Stimulated activated naive B cell treated with anti-CD40 and anti-IgM and Interleukin-4, amounts not matched to agents 10 μg/mL and 1 μg/mL and 100 μg/mL, for 72 hours (primary cell): ENCODE measurements at regions not wholly inside any gene's neighbourhood (a gene's known extent, or its start where the extent isn't known, plus 50 kb on each side); places are given as distances from the start of the nearest gene placed in this dataset.

Experiments
- ATAC-seq, 2 donors: fragments of 150-1000 bp; cut with Tn5 transposase; replicated peaks; 2 replicates each; pipeline ENCODE4 v1.10.0; 2021; ENCODE audit warnings: moderate library complexity in 1 of 2
- DNase-seq: peaks from one replicate; pipeline ENCODE4 v3.0.0; 2021
- H3K27ac Mint-ChIP-seq: one replicate; pipeline ENCODE4 v1.8.0; 2022; ENCODE audit warnings: mild to moderate bottlenecking, mixed read lengths
- H3K27me3 Mint-ChIP-seq, 2 donors: one replicate each; pipeline ENCODE4 v1.8.0; 2022; ENCODE audit warnings: mixed read lengths in 2 of 2
- H3K36me3 Mint-ChIP-seq, 2 donors: one replicate each; pipeline ENCODE4 v1.8.0; 2022; ENCODE audit warnings: mixed read lengths in 2 of 2, mild to moderate bottlenecking in 1 of 2
- H3K4me1 Mint-ChIP-seq, 2 donors: one replicate each; pipeline ENCODE4 v1.8.0; 2022; ENCODE audit warnings: mixed read lengths in 2 of 2, mild to moderate bottlenecking in 1 of 2
- H3K4me3 Mint-ChIP-seq, 2 donors: one replicate each; pipeline ENCODE4 v1.8.0; 2022; ENCODE audit warnings: mild to moderate bottlenecking in 2 of 2, mixed read lengths in 2 of 2, moderate library complexity in 1 of 2
- H3K9me3 Mint-ChIP-seq, 2 donors: one replicate each; pipeline ENCODE4 v1.8.0; 2022; ENCODE audit warnings: mixed read lengths in 2 of 2, mild to moderate bottlenecking in 1 of 2

DNA sequence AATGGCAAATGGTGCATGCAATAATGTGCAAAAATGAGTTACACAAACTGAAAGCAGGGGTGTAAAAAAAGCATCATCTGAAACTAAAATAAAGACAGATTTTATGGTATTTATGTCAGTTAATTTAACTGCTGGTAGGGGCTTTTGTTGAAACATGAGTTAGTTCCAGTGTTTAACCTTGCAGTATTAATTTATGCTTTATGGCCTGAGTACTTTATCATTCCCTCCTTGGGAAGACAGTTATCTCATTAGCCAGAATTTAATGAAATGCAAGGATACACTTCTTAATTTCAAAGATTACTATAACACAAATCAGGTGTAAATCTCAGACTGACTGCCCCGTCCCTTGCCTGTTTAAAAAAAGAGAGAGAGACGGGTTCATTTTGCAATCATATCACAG, 240.1 kb upstream of the MEIS2 start:
- ATAC-seq = no peak
- H3K36me3 Mint-ChIP-seq = no peaks in the 10 kb centered on the region
- no peaks in the 10 kb centered on the region for H3K4me1 Mint-ChIP-seq
- H3K27me3 Mint-ChIP-seq = no peaks in the 10 kb centered on the region
- no peak overlapping the region for H3K27ac Mint-ChIP-seq
- H3K9me3 Mint-ChIP-seq = peaks cover 0 to 2% of the 10 kb centered on the region in 2 donors
- H3K4me3 Mint-ChIP-seq = no peak overlapping the region
- DNase-seq = no peak

DNA sequence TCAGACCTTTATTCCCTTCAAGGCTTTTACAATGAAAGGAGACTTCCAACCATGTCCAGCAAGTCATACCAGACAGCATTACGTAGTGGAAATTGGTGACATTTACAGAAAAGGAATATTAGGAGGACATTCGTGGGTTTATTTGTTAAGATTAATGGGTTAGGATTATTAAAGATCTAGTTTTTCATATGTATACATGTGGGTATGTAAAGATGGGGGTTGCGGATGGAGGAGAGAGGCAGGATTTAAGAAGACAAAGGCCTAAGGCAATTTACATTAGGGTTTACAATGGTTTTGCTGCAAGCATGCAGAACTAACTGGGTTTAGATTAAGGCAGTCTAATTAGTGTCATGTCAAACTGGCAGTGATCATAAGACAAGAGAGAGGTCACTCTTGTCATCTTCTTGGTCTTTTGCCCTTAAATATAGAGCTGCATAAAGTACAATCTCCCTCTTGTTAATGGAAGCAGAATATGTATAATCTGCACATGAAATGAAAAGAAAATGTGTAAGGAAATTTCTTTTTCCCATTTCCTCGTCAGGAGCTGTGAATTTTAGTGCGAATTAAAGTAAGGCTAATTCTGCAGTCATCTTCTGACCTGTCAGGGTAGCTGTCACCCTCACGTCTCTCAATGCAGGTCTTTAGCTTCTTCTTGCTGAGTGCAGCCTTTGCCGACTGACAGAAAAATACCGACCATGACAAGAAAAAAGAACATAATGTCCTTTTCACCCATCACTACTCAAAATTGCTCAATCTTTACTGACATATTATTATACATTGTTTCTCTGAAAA, 258.9 kb upstream of the MEIS2 start:
- no peak for ATAC-seq
- Mint-ChIP-seq H3K36me3 (no peaks in the 10 kb centered on the region), H3K4me3 (no peak overlapping the region), H3K4me1 (no peaks in the 10 kb centered on the region), H3K27ac (no peak overlapping the region), H3K9me3 (peaks cover 0 to 1% of the 10 kb centered on the region in 2 donors), H3K27me3 (no peaks in the 10 kb centered on the region)
- DNase-seq = no peak

- ATAC-seq (no peak), DNase-seq (no peak)
- no peaks in the 10 kb centered on the region for H3K27me3 Mint-ChIP-seq
- no peaks in the 10 kb centered on the region for H3K4me1 Mint-ChIP-seq
- H3K27ac Mint-ChIP-seq = no peak overlapping the region
- peaks cover 1 to 2% of the 10 kb centered on the region in 2 donors for H3K9me3 Mint-ChIP-seq
- H3K36me3 Mint-ChIP-seq = no peaks in the 10 kb centered on the region
- no peak overlapping the region for H3K4me3 Mint-ChIP-seq
These were observed 259.5 kb upstream of the MEIS2 start for GRCh38 chr15:37359893-37360290.

- Mint-ChIP-seq H3K4me3 (no peak overlapping the region), H3K27me3 (no peaks in the 10 kb centered on the region), H3K4me1 (no peaks in the 10 kb centered on the region), H3K27ac (no peak overlapping the region), H3K36me3 (no peaks in the 10 kb centered on the region), H3K9me3 (peaks cover 1 to 3% of the 10 kb centered on the region in 2 donors)
- DNase-seq (no peak), ATAC-seq (no peak)
These were observed 260.4 kb upstream of the MEIS2 start for GRCh38 chr15:37360724-37361123.

- DNase-seq (no peak), ATAC-seq (no peak)
- Mint-ChIP-seq H3K27ac (no peak overlapping the region), H3K36me3 (no peaks in the 10 kb centered on the region), H3K4me1 (no peaks in the 10 kb centered on the region), H3K27me3 (no peaks in the 10 kb centered on the region), H3K4me3 (no peak overlapping the region), H3K9me3 (peaks cover 1 to 3% of the 10 kb centered on the region in 2 donors)
These were observed 261.3 kb upstream of the MEIS2 start for GRCh38 chr15:37361621-37362020.

GRCh38 chr15:37362414-37362813, 262.1 kb upstream of the MEIS2 start:
- ATAC-seq (no peak), DNase-seq (no peak)
- no peaks in the 10 kb centered on the region for H3K36me3 Mint-ChIP-seq
- H3K4me1 Mint-ChIP-seq = no peaks in the 10 kb centered on the region
- no peaks in the 10 kb centered on the region for H3K27me3 Mint-ChIP-seq
- no peak overlapping the region for H3K4me3 Mint-ChIP-seq
- no peak overlapping the region for H3K27ac Mint-ChIP-seq
- peaks cover 2 to 3% of the 10 kb centered on the region in 2 donors for H3K9me3 Mint-ChIP-seq

- ATAC-seq = no peak
- Mint-ChIP-seq H3K9me3 (peaks cover 5 to 10% of the 10 kb centered on the region in 2 donors), H3K36me3 (no peaks in the 10 kb centered on the region), H3K27ac (no peak overlapping the region), H3K4me1 (no peaks in the 10 kb centered on the region), H3K4me3 (no peak overlapping the region), H3K27me3 (no peaks in the 10 kb centered on the region)
- no peak for DNase-seq
These were observed 268.6 kb upstream of the MEIS2 start for GRCh38 chr15:37368961-37369360.

DNA sequence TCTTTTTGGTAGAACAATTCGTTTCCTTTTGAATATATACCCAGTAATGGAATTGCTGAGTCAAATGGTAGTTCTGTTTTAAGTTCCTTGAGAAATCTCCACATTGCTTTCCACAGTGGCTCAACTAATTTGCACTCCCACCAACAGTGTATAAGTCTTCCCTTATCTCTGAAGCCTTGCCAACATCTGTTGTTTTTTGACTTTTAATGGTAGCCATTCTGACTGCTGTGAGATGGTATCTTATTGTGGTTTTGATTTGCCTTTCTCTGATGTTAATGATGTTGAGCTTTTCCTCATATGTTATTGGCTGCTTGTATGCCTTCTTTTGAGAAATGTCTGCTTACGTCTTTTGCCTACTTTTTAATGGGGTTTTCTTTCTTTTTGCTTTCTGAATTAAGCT, 270.6 kb upstream of the MEIS2 start:
- Mint-ChIP-seq H3K27me3 (no peaks in the 10 kb centered on the region), H3K4me1 (no peaks in the 10 kb centered on the region), H3K36me3 (no peaks in the 10 kb centered on the region), H3K27ac (no peak overlapping the region), H3K4me3 (no peak overlapping the region), H3K9me3 (peaks cover 5 to 7% of the 10 kb centered on the region in 2 donors)
- ATAC-seq (no peak), DNase-seq (no peak)

DNA sequence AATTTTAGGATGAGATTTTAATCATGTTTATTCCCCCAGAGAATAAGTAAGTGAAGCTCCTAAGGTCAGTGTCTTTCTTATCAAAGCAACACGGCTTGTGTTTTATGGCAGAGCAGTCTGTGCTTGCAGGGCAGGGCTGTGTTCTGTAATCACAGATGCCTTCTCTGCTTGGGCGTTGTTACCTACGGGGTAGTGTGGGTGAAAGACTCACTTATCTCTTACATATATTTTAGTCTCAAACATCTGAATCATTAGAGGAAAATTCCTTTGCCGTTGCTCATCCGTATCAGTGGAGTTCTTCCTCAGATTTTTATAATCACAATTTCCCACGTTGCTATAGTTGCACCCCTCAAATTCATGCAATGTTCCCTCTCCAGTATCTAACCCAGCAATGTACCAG, 271.7 kb upstream of the MEIS2 start:
- DNase-seq (no peak), ATAC-seq (no peak)
- Mint-ChIP-seq H3K27ac (no peak overlapping the region), H3K36me3 (no peaks in the 10 kb centered on the region), H3K27me3 (no peaks in the 10 kb centered on the region), H3K9me3 (peaks cover 5 to 7% of the 10 kb centered on the region in 2 donors), H3K4me1 (no peaks in the 10 kb centered on the region), H3K4me3 (no peak overlapping the region)

- no peak for DNase-seq
These were observed 275.2 kb upstream of the MEIS2 start for GRCh38 chr15:37375519-37375918.

GRCh38 chr15:37377428-37377827, 277.1 kb upstream of the MEIS2 start:
- no peaks in the 10 kb centered on the region for H3K27me3 Mint-ChIP-seq
- no peaks in the 10 kb centered on the region for H3K36me3 Mint-ChIP-seq
- H3K4me3 Mint-ChIP-seq = no peak overlapping the region
- ATAC-seq = no peak
- H3K4me1 Mint-ChIP-seq = no peaks in the 10 kb centered on the region
- peaks cover 8 to 12% of the 10 kb centered on the region in 2 donors for H3K9me3 Mint-ChIP-seq
- H3K27ac Mint-ChIP-seq = no peak overlapping the region
- no peak for DNase-seq

More at GRCh38 chr15:37375519-37375918, 275.2 kb upstream of the MEIS2 start:
- H3K4me3 Mint-ChIP-seq = no peak overlapping the region
- no peak overlapping the region for H3K27ac Mint-ChIP-seq
- H3K9me3 Mint-ChIP-seq = peaks cover 3 to 8% of the 10 kb centered on the region in 2 donors
- no peaks in the 10 kb centered on the region for H3K27me3 Mint-ChIP-seq
- no peak for ATAC-seq
- no peaks in the 10 kb centered on the region for H3K36me3 Mint-ChIP-seq
- no peaks in the 10 kb centered on the region for H3K4me1 Mint-ChIP-seq

DNA sequence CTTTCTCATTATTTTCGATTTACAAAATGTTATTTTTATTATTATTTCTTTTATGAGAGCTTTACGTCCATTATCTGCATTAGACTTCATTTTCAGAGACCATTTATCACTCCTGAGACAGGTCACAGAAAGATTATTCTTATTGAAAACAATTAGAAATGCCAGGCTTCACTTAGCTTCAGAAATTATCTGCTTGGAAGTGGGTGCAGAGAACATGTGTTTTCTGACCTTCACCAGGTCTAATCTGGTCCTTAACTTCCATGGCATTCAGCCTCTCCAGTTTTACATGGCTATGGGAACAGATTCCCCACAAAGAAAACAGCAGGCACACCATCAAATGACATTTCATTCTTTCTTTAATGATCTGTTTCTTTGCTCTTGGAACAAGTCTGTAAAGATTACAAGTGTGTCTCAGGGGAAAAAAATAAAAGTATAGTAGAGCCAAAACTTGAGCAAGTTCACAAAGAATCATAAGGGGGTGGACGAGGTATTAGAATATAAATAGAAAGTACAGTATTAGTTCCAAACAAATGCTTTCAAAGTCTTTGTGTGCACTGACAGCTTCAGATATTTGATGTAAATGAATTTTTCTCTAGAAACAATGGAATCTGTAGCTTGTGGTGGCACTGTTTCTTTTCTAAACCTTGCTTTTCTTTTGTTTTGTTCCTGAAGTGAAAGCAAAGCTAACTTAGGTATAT, 294.2 kb upstream of the MEIS2 start:
- peaks cover 10 to 12% of the 10 kb centered on the region in 2 donors for H3K9me3 Mint-ChIP-seq
- H3K4me3 Mint-ChIP-seq = no peak overlapping the region
- H3K4me1 Mint-ChIP-seq = no peaks in the 10 kb centered on the region
- H3K27ac Mint-ChIP-seq = no peak overlapping the region
- H3K36me3 Mint-ChIP-seq = no peaks in the 10 kb centered on the region
- no peak for DNase-seq
- H3K27me3 Mint-ChIP-seq = no peaks in the 10 kb centered on the region
- ATAC-seq = no peak

GRCh38 chr15:37395100-37395468, 294.7 kb upstream of the MEIS2 start:
- Mint-ChIP-seq H3K9me3 (peaks cover 7 to 9% of the 10 kb centered on the region in 2 donors), H3K4me3 (no peak overlapping the region), H3K36me3 (no peaks in the 10 kb centered on the region), H3K27ac (no peak overlapping the region), H3K4me1 (no peaks in the 10 kb centered on the region), H3K27me3 (no peaks in the 10 kb centered on the region)
- no peak for ATAC-seq
- DNase-seq = no peak

GRCh38 chr15:37397266-37398022, 297.1 kb upstream of the MEIS2 start:
- Mint-ChIP-seq H3K36me3 (no peaks in the 10 kb centered on the region), H3K4me3 (no peak overlapping the region), H3K27me3 (no peaks in the 10 kb centered on the region), H3K9me3 (peaks cover 0 to 4% of the 10 kb centered on the region in 2 donors), H3K27ac (no peak overlapping the region), H3K4me1 (no peaks in the 10 kb centered on the region)
- ATAC-seq (no peak), DNase-seq (no peak)
